H9 (cell line): ENCODE measurements at regions not wholly inside any gene's neighbourhood (a gene's known extent, or its start where the extent isn't known, plus 50 kb on each side); places are given as distances from the start of the nearest gene placed in this dataset.
"Not testable (repeated sequence)": the region's sequence is repeated elsewhere in the genome, so short reads cannot be mapped to it uniquely, and the experiment has no call there.

Source experiments
- DNase-seq: peaks from one replicate; pipeline ENCODE4 v3.0.0-alpha.2; 2017
- H2AFZ ChIP-seq: one replicate; pipeline ENCODE4 v1.6.1; 2013; ENCODE audit warnings: mild to moderate bottlenecking, low read length, control low read depth, moderate library complexity
- H2AK5ac ChIP-seq: 2 replicates; pipeline ENCODE4 v1.6.1; 2013; ENCODE audit warnings: low read length, control low read depth, mixed read lengths; ENCODE audit not compliant: insufficient read length
- H2BK120ac ChIP-seq: one replicate; pipeline ENCODE4 v1.6.1; 2013; ENCODE audit warnings: low read depth, mild to moderate bottlenecking, low read length, control low read depth, inconsistent platforms; ENCODE audit not compliant: poor library complexity, severe bottlenecking
- H2BK12ac ChIP-seq: 2 replicates; pipeline ENCODE4 v1.6.1; 2013; ENCODE audit warnings: low read length, control low read depth, mixed read lengths, low read depth; ENCODE audit not compliant: insufficient read length
- H2BK15ac ChIP-seq: 2 replicates; pipeline ENCODE4 v1.6.1; 2013; ENCODE audit warnings: low read depth, low read length, control low read depth
- H2BK20ac ChIP-seq: one replicate; pipeline ENCODE4 v1.6.1; 2013; ENCODE audit warnings: low read depth, mild to moderate bottlenecking, low read length, control low read depth, inconsistent platforms; ENCODE audit not compliant: poor library complexity, severe bottlenecking
- H2BK5ac ChIP-seq: 2 replicates; pipeline ENCODE4 v1.6.1; 2013; ENCODE audit warnings: low read length, control low read depth, mixed read lengths; ENCODE audit not compliant: insufficient read length
- H3K14ac ChIP-seq: 2 replicates; pipeline ENCODE4 v1.6.1; 2013; ENCODE audit warnings: low read length, control low read depth; ENCODE audit not compliant: insufficient read depth
- H3K18ac ChIP-seq: 2 replicates; pipeline ENCODE4 v1.6.1; 2013; ENCODE audit warnings: low read depth, mild to moderate bottlenecking, mixed read lengths, low read length, control low read depth; ENCODE audit not compliant: insufficient read length
- H3K23ac ChIP-seq: 2 replicates; pipeline ENCODE4 v1.6.1; 2013; ENCODE audit warnings: low read length, control low read depth, mixed read lengths, low read depth; ENCODE audit not compliant: insufficient read length
- H3K23me2 ChIP-seq: 2 replicates; pipeline ENCODE4 v1.6.1; 2013; ENCODE audit warnings: low read depth, mild to moderate bottlenecking, mixed read lengths, low read length, control low read depth; ENCODE audit not compliant: insufficient read length, poor library complexity, severe bottlenecking
- H3K27ac ChIP-seq: 2 replicates; pipeline ENCODE4 v1.5.1; 2013; ENCODE audit warnings: low read length, control low read depth, mixed read lengths, low read depth; ENCODE audit not compliant: insufficient read length
- H3K27me3 ChIP-seq: 2 replicates; pipeline ENCODE4 v1.6.1; 2013; ENCODE audit warnings: low read length, control low read depth, inconsistent platforms; ENCODE audit not compliant: insufficient read depth
- H3K4ac ChIP-seq: 2 replicates; pipeline ENCODE4 v1.6.1; 2013; ENCODE audit warnings: low read depth, mild to moderate bottlenecking, control low read depth, inconsistent platforms, low read length, moderate library complexity
- H3K4me1 ChIP-seq: 2 replicates; pipeline ENCODE4 v1.6.1; 2013; ENCODE audit warnings: low read length, control low read depth, inconsistent platforms; ENCODE audit not compliant: insufficient read depth
- H3K4me2 ChIP-seq: 2 replicates; pipeline ENCODE4 v1.6.1; 2013; ENCODE audit warnings: low read length, control low read depth, mixed read lengths; ENCODE audit not compliant: insufficient read length, insufficient read depth
- H3K56ac ChIP-seq: 2 replicates; pipeline ENCODE4 v1.6.1; 2013; ENCODE audit warnings: low read depth, mild to moderate bottlenecking, mixed read lengths, low read length, control low read depth; ENCODE audit not compliant: insufficient read length
- H3K79me1 ChIP-seq: 2 replicates; pipeline ENCODE4 v1.6.1; 2013; ENCODE audit warnings: low read depth, mild to moderate bottlenecking, moderate library complexity, low read length, control low read depth, inconsistent platforms; ENCODE audit not compliant: insufficient read depth, poor library complexity, severe bottlenecking
- H3K79me2 ChIP-seq: 2 replicates; pipeline ENCODE4 v1.6.1; 2013; ENCODE audit warnings: low read length, control low read depth, inconsistent platforms; ENCODE audit not compliant: insufficient read depth
- H3K9ac ChIP-seq: 2 replicates; pipeline ENCODE4 v1.6.1; 2013; ENCODE audit warnings: low read length, control low read depth, mixed read lengths; ENCODE audit not compliant: insufficient read length; ENCODE audit errors: extremely low read depth
- H3K9me3 ChIP-seq: one replicate; pipeline ENCODE4 v1.6.1; 2013; ENCODE audit warnings: low read depth, low read length, inconsistent platforms; ENCODE audit not compliant: control insufficient read depth
- H3T11ph ChIP-seq: one replicate; pipeline ENCODE4 v1.6.1; 2013; ENCODE audit warnings: mild to moderate bottlenecking, low read length, control low read depth, inconsistent platforms
- H4K20me1 ChIP-seq: one replicate; pipeline ENCODE4 v1.6.1; 2013; ENCODE audit not compliant: control insufficient read depth, insufficient read length, insufficient read depth
- H4K5ac ChIP-seq: 2 replicates; pipeline ENCODE4 v1.6.1; 2013; ENCODE audit warnings: low read depth, mild to moderate bottlenecking, mixed read lengths, low read length, control low read depth; ENCODE audit not compliant: insufficient read length
- H4K8ac ChIP-seq: replicated peaks from 2 replicates; pipeline ENCODE4 v1.6.1; 2013; ENCODE audit warnings: low read length, control low read depth, mixed read lengths, low read depth; ENCODE audit not compliant: insufficient read length
- H4K91ac ChIP-seq: 2 replicates; pipeline ENCODE4 v1.6.1; 2013; ENCODE audit warnings: low read depth, mild to moderate bottlenecking, moderate library complexity, mixed read lengths, low read length, control low read depth; ENCODE audit not compliant: insufficient read length
- H3K27ac Mint-ChIP-seq, 3 experiments: 2 replicates in 2 of 3; 3 replicates in 1 of 3; pipeline ENCODE4 v1.8.0; 2020 to 2021; ENCODE audit warnings: mixed read lengths in 3 of 3, mild to moderate bottlenecking in 1 of 3, moderate library complexity in 1 of 3
- H3K27me3 Mint-ChIP-seq: 2 replicates; pipeline ENCODE4 v1.8.0; 2021; ENCODE audit warnings: low read depth, mild to moderate bottlenecking, moderate library complexity, mixed read lengths
- H3K36me3 Mint-ChIP-seq, 3 experiments: 2 replicates in 2 of 3; 3 replicates in 1 of 3; pipeline ENCODE4 v1.8.0; 2020 to 2021; ENCODE audit warnings: low read depth in 3 of 3, mixed read lengths in 3 of 3; ENCODE audit not compliant: insufficient read depth in 1 of 3
- H3K4me1 Mint-ChIP-seq, 2 experiments: 2 replicates each; pipeline ENCODE4 v1.8.0; 2020; ENCODE audit warnings: mixed read lengths in 2 of 2
- H3K4me3 Mint-ChIP-seq, 2 experiments: 2 replicates in 1 of 2; 3 replicates in 1 of 2; pipeline ENCODE4 v1.8.0; 2020 to 2021; ENCODE audit warnings: mild to moderate bottlenecking in 2 of 2, mixed read lengths in 2 of 2, moderate library complexity in 1 of 2
- H3K9me3 Mint-ChIP-seq, 2 experiments: 2 replicates in 1 of 2; 3 replicates in 1 of 2; pipeline ENCODE4 v1.8.0; 2020; ENCODE audit warnings: mild to moderate bottlenecking in 2 of 2, mixed read lengths in 2 of 2, moderate library complexity in 1 of 2
- WGBS: extraction: QIAGEN DNeasy Blood & Tissue Kit; methylation state at CpG from one replicate; pipeline ENCODE4 v1.1.7; 2013; ENCODE audit warnings: missing lambda C conversion rate, low lambda C conversion rate, mixed read lengths; ENCODE audit not compliant: insufficient read length; ENCODE audit errors: extremely low coverage; 5-methylcytosine and 5-hydroxymethylcytosine counted together

DNA sequence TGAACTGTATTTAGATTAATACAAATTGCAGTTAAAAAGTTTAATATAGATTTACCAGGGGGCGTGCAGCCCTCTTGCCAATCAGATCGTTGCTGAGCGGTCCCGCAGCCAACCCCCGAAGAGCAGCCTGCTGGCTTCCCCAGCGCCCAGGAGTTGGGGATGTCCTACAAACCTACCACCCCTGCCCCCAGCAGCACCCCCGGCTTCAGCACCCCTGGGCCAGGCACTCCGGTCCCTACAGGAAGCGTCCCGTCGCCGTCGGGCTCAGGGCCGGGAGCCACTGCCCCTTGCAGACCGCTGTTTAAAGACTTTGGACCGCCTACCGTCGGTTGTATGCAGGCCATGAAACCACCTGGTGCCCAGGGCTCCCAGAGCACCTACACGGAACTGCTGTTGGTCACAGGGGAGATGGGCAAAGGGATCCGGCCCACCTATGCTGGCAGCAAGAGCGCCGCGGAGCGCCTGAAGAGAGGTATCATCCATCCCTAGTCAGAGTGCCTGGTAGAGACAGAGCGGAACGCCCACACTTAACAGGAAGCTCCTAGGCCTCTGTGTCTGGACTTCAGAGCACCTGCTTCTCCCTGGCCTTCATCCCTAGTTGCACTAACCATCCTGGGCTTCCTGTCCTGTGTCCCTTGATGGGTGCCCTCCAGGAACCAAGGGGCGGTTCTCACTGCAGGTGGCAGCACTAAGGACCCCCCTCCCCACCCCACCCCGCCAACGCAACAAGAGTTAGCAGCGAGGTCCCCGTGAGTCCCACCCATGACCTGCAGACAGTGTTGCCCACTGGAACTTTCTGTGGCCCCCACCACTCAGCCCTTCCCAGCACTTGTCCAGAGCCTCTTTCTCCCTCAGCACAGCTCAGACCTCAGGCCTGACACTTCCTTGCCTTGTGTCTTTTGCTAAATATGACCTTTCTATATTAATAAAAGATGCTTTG is 91.5 kb upstream of the ZNG1F start:
- H3K9me3 ChIP-seq, DNase-seq, H4K5ac ChIP-seq, H3K4me2 ChIP-seq, H4K20me1 ChIP-seq, H3K4me1 Mint-ChIP-seq, H3K79me1 ChIP-seq, H2BK20ac ChIP-seq, H3T11ph ChIP-seq, H3K27ac Mint-ChIP-seq, H3K27ac ChIP-seq, H2BK5ac ChIP-seq, H3K23me2 ChIP-seq, H3K27me3 ChIP-seq, H3K14ac ChIP-seq, H3K4ac ChIP-seq, H2AFZ ChIP-seq, H3K9me3 Mint-ChIP-seq, H2BK15ac ChIP-seq, H3K4me3 Mint-ChIP-seq, H3K18ac ChIP-seq, H3K23ac ChIP-seq, H3K4me1 ChIP-seq, H4K8ac ChIP-seq, H3K36me3 Mint-ChIP-seq, H3K9ac ChIP-seq, H4K91ac ChIP-seq, H3K79me2 ChIP-seq, H3K56ac ChIP-seq, H2BK12ac ChIP-seq, H2BK120ac ChIP-seq, H2AK5ac ChIP-seq: not testable (repeated sequence)
- peaks cover 14% of the 10 kb centered on the region for H3K27me3 Mint-ChIP-seq
- no CpG with 5 or more reads among the region's 31 CpGs for WGBS

DNA sequence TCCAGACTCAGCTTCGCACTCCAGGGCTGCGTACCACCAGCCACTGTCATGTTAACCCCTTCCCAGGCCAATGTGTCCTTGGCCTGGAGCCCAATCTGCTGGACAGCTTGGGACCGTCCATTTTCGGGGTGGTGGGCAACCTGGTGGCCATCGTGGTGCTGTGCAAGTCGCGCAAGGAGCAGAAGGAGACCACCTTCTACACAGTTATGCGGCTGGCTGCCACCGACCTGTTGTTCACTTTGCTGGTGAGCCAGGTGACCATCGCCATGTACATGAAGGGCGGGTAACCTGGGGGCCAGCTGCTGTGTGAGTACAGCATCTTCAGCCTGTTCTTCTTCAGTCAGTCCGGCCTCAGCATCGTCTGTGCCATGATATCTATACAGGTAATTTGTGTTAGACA is 90.3 kb upstream of the ZNG1F start:
- not testable (repeated sequence) for H3K4me2 ChIP-seq, H3K4me3 Mint-ChIP-seq, H3K23ac ChIP-seq, H2AFZ ChIP-seq, H3K9me3 ChIP-seq, H3K27ac ChIP-seq, H3K56ac ChIP-seq, H2BK12ac ChIP-seq, H2BK20ac ChIP-seq, H4K5ac ChIP-seq, H3K27ac Mint-ChIP-seq, H4K20me1 ChIP-seq, H3K23me2 ChIP-seq, H3K4me1 Mint-ChIP-seq, H2BK120ac ChIP-seq, H3K36me3 Mint-ChIP-seq, H2BK5ac ChIP-seq, H3T11ph ChIP-seq, H2BK15ac ChIP-seq, H2AK5ac ChIP-seq, H3K4ac ChIP-seq, H3K18ac ChIP-seq, H3K9ac ChIP-seq, H3K9me3 Mint-ChIP-seq, H3K27me3 ChIP-seq, H3K4me1 ChIP-seq, H3K79me2 ChIP-seq, H4K91ac ChIP-seq, H3K79me1 ChIP-seq, H4K8ac ChIP-seq, DNase-seq, H3K14ac ChIP-seq
- WGBS = no CpG with 5 or more reads among the region's 13 CpGs
- peaks cover 17% of the 10 kb centered on the region for H3K27me3 Mint-ChIP-seq
